ENCODE measurements at regions not wholly inside any gene's neighbourhood (a gene's known extent, or its start where the extent isn't known, plus 50 kb on each side); places are given as distances from the start of the nearest gene placed in this dataset.

GRCh38 chr10:93152136-93152535 is 78.4 kb downstream of the CYP26A1 start:
- CTCF ChIA-PET (ENCODE audit: unreplicated experiment): no interaction called here
- Histone ChIP-seq H3K4me2 (ENCODE audit: low read length) (no peak overlapping the region), H3K27ac (ENCODE audit: low read depth, low read length, poor library complexity, severe bottlenecking) (no peak overlapping the region), H3K4me3 (ENCODE audit: low read depth, low read length, poor library complexity, severe bottlenecking) (no peak overlapping the region), H3K9me3 (ENCODE audit: low read length) (no peaks in the 10 kb centered on the region), H3K4me1 (ENCODE audit: insufficient read depth, low read length, poor library complexity, severe bottlenecking) (no peaks in the 10 kb centered on the region), H4K20me1 (ENCODE audit: insufficient read depth, low read length) (no peaks in the 10 kb centered on the region), H2AFZ (ENCODE audit: low read length) (no peak overlapping the region), H3K79me2 (ENCODE audit: insufficient read depth, low read depth, low read length) (no peaks in the 10 kb centered on the region), H3K36me3 (ENCODE audit: insufficient read depth, low read length) (no peaks in the 10 kb centered on the region), H3K9me2 (ENCODE audit: insufficient read depth, low read length) (no peaks in the 10 kb centered on the region)
- POLR2A ChIA-PET: no interaction called here
- no peak for DNase-seq (ENCODE audit: low spot score)
- intact Hi-C loops (cut with micrococcal nuclease; ENCODE audit: unreplicated experiment): no loop called here
- BruUV-seq (replicated peaks): no TSS peak
- no peak for TF ChIP-seq EZH2phosphoT487 (IDR thresholded peaks at IDR 0.05; ENCODE audit: borderline replicate concordance, low read depth, low read length)

- H3K9me3 ChIP-seq (ENCODE audit: low read length): no peaks in the 10 kb centered on the region
- no peaks in the 10 kb centered on the region for H3K9me2 ChIP-seq (ENCODE audit: insufficient read depth, low read length)
- no peak overlapping the region for H3K27ac ChIP-seq (ENCODE audit: low read depth, low read length, poor library complexity, severe bottlenecking)
- no peak overlapping the region for H2AFZ ChIP-seq (ENCODE audit: low read length)
- H3K79me2 ChIP-seq (ENCODE audit: insufficient read depth, low read depth, low read length): no peaks in the 10 kb centered on the region
- no peak for TF ChIP-seq EZH2phosphoT487 (IDR thresholded peaks at IDR 0.05; ENCODE audit: borderline replicate concordance, low read depth, low read length)
- POLR2A ChIA-PET: no interaction called here
- H4K20me1 ChIP-seq (ENCODE audit: insufficient read depth, low read length): no peaks in the 10 kb centered on the region
- H3K4me3 ChIP-seq (ENCODE audit: low read depth, low read length, poor library complexity, severe bottlenecking): no peak overlapping the region
- H3K36me3 ChIP-seq (ENCODE audit: insufficient read depth, low read length): no peaks in the 10 kb centered on the region
- no TSS peak for BruUV-seq (replicated peaks)
- DNase-seq (ENCODE audit: low spot score): no peak
- CTCF ChIA-PET (ENCODE audit: unreplicated experiment): no interaction called here
- H3K4me2 ChIP-seq (ENCODE audit: low read length): no peak overlapping the region
- intact Hi-C loops (cut with micrococcal nuclease; ENCODE audit: unreplicated experiment): no loop called here
- no peaks in the 10 kb centered on the region for H3K4me1 ChIP-seq (ENCODE audit: insufficient read depth, low read length, poor library complexity, severe bottlenecking)
Observed at GRCh38 chr10:93154531-93154930, 80.8 kb downstream of the CYP26A1 start.

GRCh38 chr10:93160140-93160539 is 86.4 kb downstream of the CYP26A1 start:
- no peak for TF ChIP-seq CTCF (conservative IDR thresholded peaks at IDR 0.05; ENCODE audit: low read length)
- no peak for TF ChIP-seq EZH2phosphoT487 (IDR thresholded peaks at IDR 0.05; ENCODE audit: borderline replicate concordance, low read depth, low read length)
- Histone ChIP-seq H3K27ac (ENCODE audit: low read depth, low read length, poor library complexity, severe bottlenecking) (no peak overlapping the region), H3K36me3 (ENCODE audit: insufficient read depth, low read length) (no peaks in the 10 kb centered on the region), H3K4me3 (ENCODE audit: low read depth, low read length, poor library complexity, severe bottlenecking) (no peak overlapping the region), H3K9me3 (ENCODE audit: low read length) (no peaks in the 10 kb centered on the region), H3K4me1 (ENCODE audit: insufficient read depth, low read length, poor library complexity, severe bottlenecking) (no peaks in the 10 kb centered on the region), H3K79me2 (ENCODE audit: insufficient read depth, low read depth, low read length) (no peaks in the 10 kb centered on the region), H2AFZ (ENCODE audit: low read length) (no peak overlapping the region), H3K9me2 (ENCODE audit: insufficient read depth, low read length) (no peaks in the 10 kb centered on the region), H4K20me1 (ENCODE audit: insufficient read depth, low read length) (no peaks in the 10 kb centered on the region), H3K4me2 (ENCODE audit: low read length) (no peak overlapping the region)
- no peak for DNase-seq (ENCODE audit: low spot score)
- no TSS peak for BruUV-seq (replicated peaks)
- ChIA-PET CTCF (ENCODE audit: unreplicated experiment) (no interaction called here), POLR2A (interaction anchor here (0.7 kb wide), 2 partner anchors 69 kb away, joined by 3 read pairs; no protein-coding TSS in a partner anchor)
- intact Hi-C loops (cut with micrococcal nuclease; ENCODE audit: unreplicated experiment): no loop called here

- no TSS peak for BruUV-seq (replicated peaks)
- TF ChIP-seq CTCF (conservative IDR thresholded peaks at IDR 0.05; ENCODE audit: low read length): no peak
- TF ChIP-seq EZH2phosphoT487 (IDR thresholded peaks at IDR 0.05; ENCODE audit: borderline replicate concordance, low read depth, low read length): no peak
- no peaks in the 10 kb centered on the region for H3K79me2 ChIP-seq (ENCODE audit: insufficient read depth, low read depth, low read length)
- no peak overlapping the region for H3K4me2 ChIP-seq (ENCODE audit: low read length)
- intact Hi-C loops (cut with micrococcal nuclease; ENCODE audit: unreplicated experiment): no loop called here
- CTCF ChIA-PET (ENCODE audit: unreplicated experiment): no interaction called here
- no peak overlapping the region for H3K27ac ChIP-seq (ENCODE audit: low read depth, low read length, poor library complexity, severe bottlenecking)
- no peaks in the 10 kb centered on the region for H3K4me1 ChIP-seq (ENCODE audit: insufficient read depth, low read length, poor library complexity, severe bottlenecking)
- no peaks in the 10 kb centered on the region for H4K20me1 ChIP-seq (ENCODE audit: insufficient read depth, low read length)
- POLR2A ChIA-PET: no interaction called here
- no peak overlapping the region for H2AFZ ChIP-seq (ENCODE audit: low read length)
- H3K9me2 ChIP-seq (ENCODE audit: insufficient read depth, low read length): no peaks in the 10 kb centered on the region
- DNase-seq (ENCODE audit: low spot score): no peak
- no peak overlapping the region for H3K4me3 ChIP-seq (ENCODE audit: low read depth, low read length, poor library complexity, severe bottlenecking)
- no peaks in the 10 kb centered on the region for H3K36me3 ChIP-seq (ENCODE audit: insufficient read depth, low read length)
- H3K9me3 ChIP-seq (ENCODE audit: low read length): no peaks in the 10 kb centered on the region
Observed at GRCh38 chr10:93160829-93161228, 87.1 kb downstream of the CYP26A1 start.

Measured in OCI-LY7 (cell line).